Esophagus squamous epithelium (tissue), 4 donors: ENCODE measurements at regions not wholly inside any gene's neighbourhood (a gene's known extent, or its start where the extent isn't known, plus 50 kb on each side); places are given as distances from the start of the nearest gene placed in this dataset.

Source experiments
- POLR2A ChIP-seq, 4 donors: fragments of 450-650 bp; IDR thresholded peaks; one replicate each; pipeline ENCODE4 v1.6.1; 2017; ENCODE audit warnings: antibody characterized with exemption in 4 of 4, mild to moderate bottlenecking in 4 of 4, moderate library complexity in 3 of 4
- TF ChIP-seq, protein P1 (sequence below), 6 experiments: fragments of 450-650 bp in 4 of 6; fragments of 200-600 bp in 2 of 6; sonication (generic) in 2 of 6; IDR thresholded peaks; one replicate each; pipeline ENCODE4 v1.5.1; 2016 to 2019; ENCODE audit warnings: antibody characterized with exemption in 6 of 6, mild to moderate bottlenecking in 4 of 6, moderate library complexity in 4 of 6

DNA sequence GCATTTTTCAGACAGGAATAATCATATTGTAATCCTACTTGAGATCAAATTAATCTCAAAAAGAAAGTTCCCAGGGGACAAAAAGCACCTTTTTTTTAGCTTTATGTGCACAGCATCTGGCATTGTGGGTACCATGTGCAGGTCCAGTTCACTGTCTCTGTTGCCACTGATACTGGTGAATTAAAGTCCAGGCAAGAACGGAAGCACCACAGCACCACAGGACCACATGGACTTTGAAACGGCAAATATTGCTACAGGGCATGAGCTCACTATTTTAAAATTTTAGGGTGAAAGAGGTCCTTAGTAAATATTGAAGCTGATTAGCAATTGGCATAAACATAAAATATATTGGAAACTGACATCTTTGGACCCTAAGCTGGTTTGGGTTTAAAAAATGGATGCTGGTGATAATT, 709.0 kb downstream of the EPM2A start:
- TF ChIP-seq, protein P1, sequence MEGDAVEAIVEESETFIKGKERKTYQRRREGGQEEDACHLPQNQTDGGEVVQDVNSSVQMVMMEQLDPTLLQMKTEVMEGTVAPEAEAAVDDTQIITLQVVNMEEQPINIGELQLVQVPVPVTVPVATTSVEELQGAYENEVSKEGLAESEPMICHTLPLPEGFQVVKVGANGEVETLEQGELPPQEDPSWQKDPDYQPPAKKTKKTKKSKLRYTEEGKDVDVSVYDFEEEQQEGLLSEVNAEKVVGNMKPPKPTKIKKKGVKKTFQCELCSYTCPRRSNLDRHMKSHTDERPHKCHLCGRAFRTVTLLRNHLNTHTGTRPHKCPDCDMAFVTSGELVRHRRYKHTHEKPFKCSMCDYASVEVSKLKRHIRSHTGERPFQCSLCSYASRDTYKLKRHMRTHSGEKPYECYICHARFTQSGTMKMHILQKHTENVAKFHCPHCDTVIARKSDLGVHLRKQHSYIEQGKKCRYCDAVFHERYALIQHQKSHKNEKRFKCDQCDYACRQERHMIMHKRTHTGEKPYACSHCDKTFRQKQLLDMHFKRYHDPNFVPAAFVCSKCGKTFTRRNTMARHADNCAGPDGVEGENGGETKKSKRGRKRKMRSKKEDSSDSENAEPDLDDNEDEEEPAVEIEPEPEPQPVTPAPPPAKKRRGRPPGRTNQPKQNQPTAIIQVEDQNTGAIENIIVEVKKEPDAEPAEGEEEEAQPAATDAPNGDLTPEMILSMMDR (IDR thresholded peaks at IDR 0.05), result no peak
- no peak for TF ChIP-seq POLR2A (IDR thresholded peaks at IDR 0.05)
